HG02610 (cell line): ENCODE measurements at regions not wholly inside any gene's neighbourhood (a gene's known extent, or its start where the extent isn't known, plus 50 kb on each side); places are given as distances from the start of the nearest gene placed in this dataset.
A peak's percentile ranks its signal among the peaks of the same experiment; 100 is the strongest.
"Not testable (repeated sequence)": the region's sequence is repeated elsewhere in the genome, so short reads cannot be mapped to it uniquely, and the experiment has no call there.

Experiments used
- ATAC-seq: cut with Tn5 transposase; IDR thresholded peaks from one replicate; pipeline ENCODE4 v1.9.1; 2021; ENCODE audit warnings: mild to moderate bottlenecking, moderate library complexity; ENCODE audit not compliant: unreplicated experiment

GRCh38 chr6:57708061-57708460, 390.6 kb downstream of the PRIM2 start:
- not testable (repeated sequence) for ATAC-seq

GRCh38 chr6:57722546-57722945, 405.1 kb downstream of the PRIM2 start:
- ATAC-seq = not testable (repeated sequence)

GRCh38 chr6:57723815-57724401, 406.5 kb downstream of the PRIM2 start:
- ATAC-seq = not testable (repeated sequence)

- ATAC-seq = not testable (repeated sequence)
Measured at GRCh38 chr6:57729407-57729806, 412.0 kb downstream of the PRIM2 start.

GRCh38 chr6:57730726-57731125, 413.3 kb downstream of the PRIM2 start:
- ATAC-seq = not testable (repeated sequence)

- not testable (repeated sequence) for ATAC-seq
Measured at GRCh38 chr6:57747716-57748115, 430.3 kb downstream of the PRIM2 start.

- not testable (repeated sequence) for ATAC-seq
Measured at GRCh38 chr6:57759850-57760249, 442.4 kb downstream of the PRIM2 start.

GRCh38 chr6:57792720-57793397, 475.4 kb downstream of the PRIM2 start:
- ATAC-seq = peak; percentile 53

- ATAC-seq = peak; percentile 20
Measured at GRCh38 chr6:57793398-57793762, 475.9 kb downstream of the PRIM2 start.

- ATAC-seq = peak; percentile 75
Measured at GRCh38 chr6:57799703-57800479, 482.5 kb downstream of the PRIM2 start.

- not testable (repeated sequence) for ATAC-seq
Measured at GRCh38 chr6:57808581-57808980, 491.2 kb downstream of the PRIM2 start.

GRCh38 chr6:57809454-57809853, 492.0 kb downstream of the PRIM2 start:
- not testable (repeated sequence) for ATAC-seq

- ATAC-seq = not testable (repeated sequence)
Measured at GRCh38 chr6:57813271-57814075, 496.0 kb downstream of the PRIM2 start.

GRCh38 chr6:57815826-57816225, 498.4 kb downstream of the PRIM2 start:
- not testable (repeated sequence) for ATAC-seq

GRCh38 chr6:57821325-57821724, 503.9 kb downstream of the PRIM2 start:
- not testable (repeated sequence) for ATAC-seq

GRCh38 chr6:57822448-57822847, 505.0 kb downstream of the PRIM2 start:
- ATAC-seq = not testable (repeated sequence)

- ATAC-seq = no peak
Measured at GRCh38 chr6:57822896-57823358, 505.5 kb downstream of the PRIM2 start.

GRCh38 chr6:57837622-57838209, 520.3 kb downstream of the PRIM2 start:
- ATAC-seq = not testable (repeated sequence)

- not testable (repeated sequence) for ATAC-seq
Measured at GRCh38 chr6:57841551-57841950, 524.1 kb downstream of the PRIM2 start.

- not testable (repeated sequence) for ATAC-seq
Measured at GRCh38 chr6:57853745-57854407, 536.4 kb downstream of the PRIM2 start.
